ENCODE measurements at regions not wholly inside any gene's neighbourhood (a gene's known extent, or its start where the extent isn't known, plus 50 kb on each side); places are given as distances from the start of the nearest gene placed in this dataset.

DNA sequence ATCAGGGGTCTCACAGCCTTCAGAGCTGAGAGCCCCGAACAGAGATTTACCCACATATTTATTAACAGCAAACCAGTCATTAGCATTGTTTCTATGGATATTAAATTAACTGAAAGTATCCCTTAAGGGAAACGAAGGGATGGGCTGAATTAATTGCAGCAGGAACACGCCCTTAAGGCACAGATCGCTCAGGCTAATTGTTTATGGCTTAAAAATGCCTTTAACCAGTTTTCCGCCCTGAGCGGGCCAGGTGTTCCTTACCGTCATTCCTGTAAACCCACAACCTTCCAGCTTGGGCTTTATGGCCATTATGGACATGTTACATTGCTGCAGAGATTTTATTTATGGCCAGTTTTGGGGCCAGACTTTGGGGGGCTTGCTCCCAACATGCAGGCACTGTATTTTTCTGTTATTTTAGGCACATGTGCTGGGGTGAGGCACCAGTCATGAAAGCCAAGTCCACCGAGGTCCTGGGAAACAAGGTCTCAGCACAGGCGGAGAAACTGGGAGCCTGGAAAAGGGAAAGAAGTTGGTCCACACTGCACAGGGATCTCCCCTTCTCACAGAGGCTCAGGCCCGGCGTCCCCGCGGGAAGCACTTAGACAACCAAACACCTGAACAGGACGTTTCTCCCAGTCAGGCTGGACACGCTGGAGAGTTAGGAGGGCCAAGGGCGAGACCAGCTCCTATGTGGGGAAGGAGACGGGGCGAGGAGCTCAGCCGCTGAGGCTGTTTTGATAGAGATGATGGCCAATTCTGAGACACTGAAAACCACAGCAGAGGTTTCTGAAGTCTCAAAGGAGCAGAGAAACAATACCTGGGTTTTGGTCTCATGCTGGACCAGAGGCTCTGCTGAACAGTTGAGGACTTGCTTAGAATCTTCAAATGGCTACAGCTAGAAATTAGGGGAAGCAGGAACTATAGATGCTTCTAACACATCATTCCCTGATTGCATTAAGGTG, 86.7 kb downstream of the TMEM18 start:
- Histone ChIP-seq H4K20me1 (ENCODE audit: insufficient read depth) (no peaks in the 10 kb centered on the region), H3F3A (ENCODE audit: insufficient read depth, low read depth) (peaks cover 17% of the 10 kb centered on the region), H3K79me2 (ENCODE audit: low read depth) (no peaks in the 10 kb centered on the region), H3K9me2 (ENCODE audit: insufficient read depth) (no peaks in the 10 kb centered on the region), H2AFZ (no peak overlapping the region), H3K27ac (no peak overlapping the region), H3K9me3 (ENCODE audit: insufficient read depth, low read depth) (no peaks in the 10 kb centered on the region), H3K4me2 (peak overlapping the region; percentile 55), H3K36me3 (ENCODE audit: low read depth) (no peaks in the 10 kb centered on the region), H3K27me3 (ENCODE audit: insufficient read depth, low read depth) (no peaks in the 10 kb centered on the region), H3K4me1 (replicated peaks; ENCODE audit: insufficient read depth) (peaks cover 45% of the 10 kb centered on the region), H3K4me3 (no peak overlapping the region)
- ChIA-PET CTCF (no interaction called here), POLR2A (ENCODE audit: unreplicated experiment) (no interaction called here)
- no peak for DNase-seq
- TF ChIP-seq, protein P1, sequence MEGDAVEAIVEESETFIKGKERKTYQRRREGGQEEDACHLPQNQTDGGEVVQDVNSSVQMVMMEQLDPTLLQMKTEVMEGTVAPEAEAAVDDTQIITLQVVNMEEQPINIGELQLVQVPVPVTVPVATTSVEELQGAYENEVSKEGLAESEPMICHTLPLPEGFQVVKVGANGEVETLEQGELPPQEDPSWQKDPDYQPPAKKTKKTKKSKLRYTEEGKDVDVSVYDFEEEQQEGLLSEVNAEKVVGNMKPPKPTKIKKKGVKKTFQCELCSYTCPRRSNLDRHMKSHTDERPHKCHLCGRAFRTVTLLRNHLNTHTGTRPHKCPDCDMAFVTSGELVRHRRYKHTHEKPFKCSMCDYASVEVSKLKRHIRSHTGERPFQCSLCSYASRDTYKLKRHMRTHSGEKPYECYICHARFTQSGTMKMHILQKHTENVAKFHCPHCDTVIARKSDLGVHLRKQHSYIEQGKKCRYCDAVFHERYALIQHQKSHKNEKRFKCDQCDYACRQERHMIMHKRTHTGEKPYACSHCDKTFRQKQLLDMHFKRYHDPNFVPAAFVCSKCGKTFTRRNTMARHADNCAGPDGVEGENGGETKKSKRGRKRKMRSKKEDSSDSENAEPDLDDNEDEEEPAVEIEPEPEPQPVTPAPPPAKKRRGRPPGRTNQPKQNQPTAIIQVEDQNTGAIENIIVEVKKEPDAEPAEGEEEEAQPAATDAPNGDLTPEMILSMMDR (conservative IDR thresholded peaks at IDR 0.05): no peak
- no peak for TF ChIP-seq EZH2 (IDR thresholded peaks at IDR 0.05; ENCODE audit: low read depth)
- no TSS peak for BruUV-seq (replicated peaks)
- intact Hi-C loops (cut with micrococcal nuclease; ENCODE audit: unreplicated experiment): no loop called here

DNA sequence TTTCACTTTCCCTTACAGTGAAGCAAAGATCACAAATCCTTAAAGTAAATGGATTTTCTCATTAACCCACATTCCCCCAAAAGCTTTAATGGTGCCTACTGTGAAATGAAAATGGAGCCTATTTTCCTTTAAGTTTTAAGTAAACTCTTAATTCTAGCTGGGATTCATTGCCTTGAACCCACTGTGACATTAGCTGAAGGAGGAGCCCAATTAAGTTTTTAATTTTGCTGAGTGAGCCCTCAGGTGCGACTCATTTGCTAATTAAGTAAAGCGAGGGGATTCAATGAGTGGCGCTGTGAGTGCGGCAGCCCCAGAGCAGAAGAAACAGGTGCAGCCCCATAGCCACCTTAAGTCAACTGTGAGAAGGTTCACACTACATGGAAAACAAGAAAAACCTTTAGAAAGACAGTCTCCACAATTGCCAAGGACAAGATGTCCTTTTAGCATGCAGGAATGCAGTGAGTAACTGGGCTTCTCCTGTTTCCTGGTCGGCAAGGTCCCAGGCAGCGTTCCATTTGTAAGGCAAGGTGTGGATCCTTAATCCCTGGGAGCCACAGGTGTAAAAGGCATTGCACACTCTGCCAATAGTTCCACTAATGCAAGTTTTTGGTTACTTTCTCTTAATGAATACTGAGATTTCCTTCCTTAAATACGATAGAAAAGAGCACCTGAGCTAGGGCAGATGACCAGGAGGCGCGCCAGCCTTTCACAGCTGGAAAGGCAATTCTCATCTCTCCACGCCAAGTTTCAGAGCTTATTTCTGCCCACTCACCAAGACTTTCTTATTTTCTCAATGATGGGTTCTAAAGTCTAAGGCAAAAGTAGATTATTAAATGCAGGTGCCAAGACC, 87.7 kb downstream of the TMEM18 start:
- Histone ChIP-seq H3K4me2 (peak overlapping the region; percentile 55), H3K27me3 (ENCODE audit: insufficient read depth, low read depth) (0 out of 2 replicates have a peak, but pooled peaks cover 4% of the 10 kb centered on the region), H3K36me3 (ENCODE audit: low read depth) (no peaks in the 10 kb centered on the region), H4K20me1 (ENCODE audit: insufficient read depth) (no peaks in the 10 kb centered on the region), H3K9me3 (ENCODE audit: insufficient read depth, low read depth) (no peaks in the 10 kb centered on the region), H3F3A (ENCODE audit: insufficient read depth, low read depth) (peaks cover 16% of the 10 kb centered on the region), H3K79me2 (ENCODE audit: low read depth) (no peaks in the 10 kb centered on the region), H3K4me1 (replicated peaks; ENCODE audit: insufficient read depth) (peaks cover 55% of the 10 kb centered on the region), H3K27ac (no peak overlapping the region), H3K4me3 (no peak overlapping the region), H2AFZ (no peak overlapping the region), H3K9me2 (ENCODE audit: insufficient read depth) (no peaks in the 10 kb centered on the region)
- DNase-seq: peak in 1 of 2 experiments; percentile 79
- TF ChIP-seq, protein P1 (conservative IDR thresholded peaks at IDR 0.05): no peak
- BruUV-seq (replicated peaks): no TSS peak
- intact Hi-C loops (cut with micrococcal nuclease; ENCODE audit: unreplicated experiment): no loop called here
- CTCF ChIA-PET: no interaction called here
- POLR2A ChIA-PET (ENCODE audit: unreplicated experiment): no interaction called here

DNA sequence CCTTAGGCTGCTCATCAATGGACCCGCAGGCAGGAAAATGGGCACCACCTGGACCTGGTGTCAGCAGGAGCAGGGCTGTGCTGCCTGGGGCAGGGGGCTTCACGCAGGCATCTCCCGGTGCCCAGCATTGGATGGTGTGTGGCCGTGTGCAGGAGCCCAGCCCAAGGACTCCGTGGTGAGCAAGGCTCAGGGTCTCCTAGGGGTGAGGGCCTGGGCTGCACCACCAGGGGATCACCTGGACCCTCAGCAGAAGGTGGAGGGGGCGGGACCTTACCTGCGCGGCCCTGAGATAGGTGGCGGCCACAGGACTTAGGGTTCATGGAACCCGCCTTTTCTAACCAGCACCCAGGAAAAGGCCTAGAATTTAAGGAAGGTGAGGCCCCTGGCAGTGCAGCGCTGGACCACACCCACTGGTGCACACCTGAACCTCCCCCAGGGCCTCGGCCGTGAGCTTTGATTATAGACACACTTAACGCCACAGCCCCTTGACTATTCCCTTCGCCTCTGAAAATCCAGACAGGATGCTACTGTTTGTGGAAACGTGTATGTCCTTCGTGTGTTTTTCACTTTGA, 89.0 kb downstream of the TMEM18 start:
- CTCF ChIA-PET: no interaction called here
- no peaks in the 10 kb centered on the region for H3K9me2 ChIP-seq (ENCODE audit: insufficient read depth)
- H3K9me3 ChIP-seq (ENCODE audit: insufficient read depth, low read depth): no peaks in the 10 kb centered on the region
- no peak overlapping the region for H3K27ac ChIP-seq
- peaks cover 16% of the 10 kb centered on the region for H3F3A ChIP-seq (ENCODE audit: insufficient read depth, low read depth)
- no peak overlapping the region for H3K4me3 ChIP-seq
- peaks cover 55% of the 10 kb centered on the region for H3K4me1 ChIP-seq (replicated peaks; ENCODE audit: insufficient read depth)
- POLR2A ChIA-PET (ENCODE audit: unreplicated experiment): no interaction called here
- H3K36me3 ChIP-seq (ENCODE audit: low read depth): no peaks in the 10 kb centered on the region
- TF ChIP-seq, protein P1 (conservative IDR thresholded peaks at IDR 0.05): no peak
- no peak for TF ChIP-seq EZH2 (IDR thresholded peaks at IDR 0.05; ENCODE audit: low read depth)
- H2AFZ ChIP-seq: no peak overlapping the region
- H4K20me1 ChIP-seq (ENCODE audit: insufficient read depth): no peaks in the 10 kb centered on the region
- H3K27me3 ChIP-seq (ENCODE audit: insufficient read depth, low read depth): 0 out of 2 replicates have a peak, but pooled peaks cover 5% of the 10 kb centered on the region
- no peak for DNase-seq
- no peaks in the 10 kb centered on the region for H3K79me2 ChIP-seq (ENCODE audit: low read depth)
- intact Hi-C loops (cut with micrococcal nuclease; ENCODE audit: unreplicated experiment): no loop called here
- no TSS peak for BruUV-seq (replicated peaks)
- H3K4me2 ChIP-seq: no peak overlapping the region
